HEK293 (cell line): ENCODE measurements at regions not wholly inside any gene's neighbourhood (a gene's known extent, or its start where the extent isn't known, plus 50 kb on each side); places are given as distances from the start of the nearest gene placed in this dataset.

ENCODE experiments used
- CTCF ChIA-PET: fragments of 350-600 bp; formaldehyde crosslinking; extraction: SDS; loops from one replicate; lab custom pipeline; 2021; ENCODE audit warnings: antibody characterized with exemption; lab: Yijun Ruan, JAX
- POLR2A ChIA-PET: fragments of 300-600 bp; formaldehyde crosslinking; extraction: SDS; loops from one replicate; lab custom pipeline; 2020; ENCODE audit warnings: antibody characterized with exemption, inconsistent platforms; lab: Yijun Ruan, JAX
- H3K27ac ChIP-seq: fragments of 200-500 bp; sonication (Bioruptor generic); 2 replicates; pipeline ENCODE4 v1.5.1; 2014; ENCODE audit warnings: low read depth, low read length, control low read depth, inconsistent platforms; ENCODE audit errors: extremely low read depth
- H3K36me3 ChIP-seq, 2 experiments: fragments of 200-500 bp in 1 of 2; sonication (Bioruptor generic) in 1 of 2; 1 replicate in 1 of 2; 2 replicates in 1 of 2; pipeline ENCODE4 v1.5.1; 2014 to 2017; ENCODE audit warnings: inconsistent platforms in 2 of 2, low read length in 2 of 2; ENCODE audit not compliant: control insufficient read depth in 2 of 2, insufficient read depth in 1 of 2
- H3K4me1 ChIP-seq: fragments of 200-500 bp; sonication (Bioruptor generic); 2 replicates; pipeline ENCODE4 v1.5.1; 2014; ENCODE audit warnings: mild to moderate bottlenecking, low read length, inconsistent platforms; ENCODE audit not compliant: control insufficient read depth, insufficient read depth
- H3K4me3 ChIP-seq: 2 replicates; pipeline ENCODE4 v1.5.1; 2011; ENCODE audit warnings: low read depth, mild to moderate bottlenecking, control low read depth, low read length, moderate library complexity
- H3K9me3 ChIP-seq: fragments of 200-500 bp; sonication (Bioruptor generic); 2 replicates; pipeline ENCODE4 v1.5.1; 2014; ENCODE audit warnings: low read depth, low read length, inconsistent platforms; ENCODE audit not compliant: control insufficient read depth, insufficient read depth
- BCL11B ChIP-seq: fragments of 450-650 bp; formaldehyde crosslinking; IDR thresholded peaks from 2 replicates; pipeline ENCODE4 v1.5.1; 2016; ENCODE audit warnings: low read depth, missing biosample characterization, missing genetic modification characterization
- REPIN1 ChIP-seq: fragments of 450-650 bp; formaldehyde crosslinking; IDR thresholded peaks from 2 replicates; pipeline ENCODE4 v1.5.1; 2017; ENCODE audit warnings: missing biosample characterization, missing genetic modification characterization, low read depth
- YY1 ChIP-seq: fragments of 450-650 bp; formaldehyde crosslinking; IDR thresholded peaks from 2 replicates; pipeline ENCODE4 v1.5.1; 2018; ENCODE audit warnings: missing biosample characterization, missing genetic modification characterization
- ZNF112 ChIP-seq: fragments of 450-650 bp; formaldehyde crosslinking; IDR thresholded peaks from 2 replicates; pipeline ENCODE4 v1.5.0; 2017; ENCODE audit warnings: missing biosample characterization, missing genetic modification characterization
- ZNF146 ChIP-seq: fragments of 450-650 bp; formaldehyde crosslinking; IDR thresholded peaks from 2 replicates; pipeline ENCODE4 v1.5.1; 2016; ENCODE audit warnings: missing biosample characterization, missing genetic modification characterization
- ZNF24 ChIP-seq: fragments of 450-650 bp; formaldehyde crosslinking; IDR thresholded peaks from 2 replicates; pipeline ENCODE4 v1.5.1; 2016; ENCODE audit warnings: missing biosample characterization, missing genetic modification characterization
- ZNF274 ChIP-seq, 2 experiments: fragments of 200-500 bp in 1 of 2; fragments of 450-650 bp in 1 of 2; sonication (Bioruptor generic) in 1 of 2; formaldehyde crosslinking in 1 of 2; IDR thresholded peaks; 2 replicates each; pipeline versions ENCODE4 v1.5.1 to v1.6.1; 2014 to 2016; ENCODE audit warnings: borderline replicate concordance in 1 of 2, inconsistent platforms in 1 of 2, low read length in 1 of 2, missing biosample characterization in 1 of 2, missing genetic modification characterization in 1 of 2
- ZNF341 ChIP-seq: fragments of 450-650 bp; formaldehyde crosslinking; IDR thresholded peaks from 2 replicates; pipeline ENCODE4; 2016; ENCODE audit warnings: low read depth, missing biosample characterization, missing genetic modification characterization
- ZNF473 ChIP-seq: fragments of 450-650 bp; formaldehyde crosslinking; IDR thresholded peaks from 2 replicates; pipeline ENCODE4 v1.5.1; 2017; ENCODE audit warnings: missing biosample characterization, missing genetic modification characterization
- ZNF670 ChIP-seq: fragments of 450-650 bp; formaldehyde crosslinking; IDR thresholded peaks from 2 replicates; pipeline ENCODE4 v1.5.1; 2016; ENCODE audit warnings: missing biosample characterization, missing genetic modification characterization, low read depth
- ZSCAN23 ChIP-seq: fragments of 450-650 bp; formaldehyde crosslinking; IDR thresholded peaks from 2 replicates; pipeline ENCODE4 v1.5.1; 2016; ENCODE audit warnings: missing biosample characterization, missing genetic modification characterization
- ZSCAN30 ChIP-seq: fragments of 450-650 bp; IDR thresholded peaks from 2 replicates; pipeline ENCODE4 v1.5.1; 2018; ENCODE audit warnings: missing biosample characterization, mild to moderate bottlenecking, missing genetic modification characterization, moderate library complexity
- ZXDB ChIP-seq: fragments of 450-650 bp; formaldehyde crosslinking; IDR thresholded peaks from 2 replicates; pipeline ENCODE4 v1.5.1; 2016; ENCODE audit warnings: missing biosample characterization, missing genetic modification characterization
- TF ChIP-seq, protein P1 (sequence below): fragments of 450-650 bp; formaldehyde crosslinking; IDR thresholded peaks from 2 replicates; pipeline ENCODE4 v1.5.1; 2017; ENCODE audit warnings: missing biosample characterization, missing genetic modification characterization
- TF ChIP-seq, protein P2 (sequence below): fragments of 450-650 bp; formaldehyde crosslinking; IDR thresholded peaks from 2 replicates; pipeline ENCODE4 v1.5.1; 2016; ENCODE audit warnings: missing biosample characterization, missing genetic modification characterization
- TF ChIP-seq, protein P3 (sequence below): fragments of 450-650 bp; formaldehyde crosslinking; IDR thresholded peaks from 2 replicates; pipeline ENCODE4 v1.5.1; 2016; ENCODE audit warnings: missing biosample characterization, missing genetic modification characterization
- TF ChIP-seq, protein P4 (sequence below): fragments of 450-650 bp; formaldehyde crosslinking; IDR thresholded peaks from 2 replicates; pipeline ENCODE4 v1.5.1; 2016; ENCODE audit warnings: missing biosample characterization, missing genetic modification characterization, low read depth
- TF ChIP-seq, protein P5 (sequence below): fragments of 450-650 bp; formaldehyde crosslinking; IDR thresholded peaks from 2 replicates; pipeline ENCODE4 v1.5.1; 2016; ENCODE audit warnings: missing biosample characterization, missing genetic modification characterization

DNA sequence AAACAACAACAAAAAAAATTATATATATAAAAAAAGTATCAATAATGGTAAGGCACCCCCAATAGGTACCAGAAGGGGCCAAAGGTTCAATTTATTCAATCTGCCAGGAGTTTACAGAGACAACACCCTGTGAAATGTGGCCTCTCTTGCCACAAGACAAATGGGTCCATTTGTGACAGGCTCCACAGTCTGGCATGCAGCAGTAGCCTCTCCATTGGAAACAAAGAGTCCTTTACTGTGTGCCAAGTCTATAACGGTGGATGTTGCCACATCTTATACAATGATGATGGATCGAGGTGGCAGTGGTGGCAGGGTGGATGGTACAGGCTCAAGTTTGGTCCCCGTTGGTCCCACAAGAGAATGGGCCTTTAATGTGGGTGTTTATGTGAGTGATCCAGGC is 70.1 kb upstream of the SH3RF1 start (continued):
- TF ChIP-seq, protein P1, sequence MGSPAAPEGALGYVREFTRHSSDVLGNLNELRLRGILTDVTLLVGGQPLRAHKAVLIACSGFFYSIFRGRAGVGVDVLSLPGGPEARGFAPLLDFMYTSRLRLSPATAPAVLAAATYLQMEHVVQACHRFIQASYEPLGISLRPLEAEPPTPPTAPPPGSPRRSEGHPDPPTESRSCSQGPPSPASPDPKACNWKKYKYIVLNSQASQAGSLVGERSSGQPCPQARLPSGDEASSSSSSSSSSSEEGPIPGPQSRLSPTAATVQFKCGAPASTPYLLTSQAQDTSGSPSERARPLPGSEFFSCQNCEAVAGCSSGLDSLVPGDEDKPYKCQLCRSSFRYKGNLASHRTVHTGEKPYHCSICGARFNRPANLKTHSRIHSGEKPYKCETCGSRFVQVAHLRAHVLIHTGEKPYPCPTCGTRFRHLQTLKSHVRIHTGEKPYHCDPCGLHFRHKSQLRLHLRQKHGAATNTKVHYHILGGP = no peak

DNA sequence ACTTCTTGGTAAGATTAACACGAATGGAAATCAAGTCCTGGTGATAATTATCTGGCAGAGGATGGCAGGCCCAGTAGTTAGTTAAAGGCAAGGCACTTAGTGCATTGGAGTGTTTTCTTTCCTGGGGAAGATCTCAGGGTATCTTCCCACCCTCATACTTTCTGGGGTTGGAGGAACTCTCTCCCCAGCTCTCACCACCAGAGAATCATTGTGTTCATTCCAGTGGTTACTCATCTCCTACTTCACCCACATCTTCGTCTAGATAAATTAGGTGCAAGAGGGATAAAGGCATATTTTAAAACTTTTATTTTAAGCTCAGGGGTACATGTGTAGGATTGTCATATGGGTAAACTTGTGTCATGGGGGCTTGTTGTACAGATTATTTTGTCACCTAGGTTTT is 67.5 kb upstream of the SH3RF1 start:
- ChIA-PET POLR2A (interaction anchor here (0.7 kb wide), 1 partner anchor 85 kb away, joined by 6 read pairs; no protein-coding TSS in a partner anchor), CTCF (interaction anchor here (0.6 kb wide), 2 partner anchors 214 to 649 kb away, joined by 3 read pairs; no protein-coding TSS in a partner anchor)
- Histone ChIP-seq H3K4me1 (no peaks in the 10 kb centered on the region), H3K27ac (no peak overlapping the region), H3K36me3 (no peaks in the 10 kb centered on the region), H3K9me3 (no peaks in the 10 kb centered on the region), H3K4me3 (no peak overlapping the region)
- no peak for TF ChIP-seq ZNF670 (tag by site-specific recombination)

DNA sequence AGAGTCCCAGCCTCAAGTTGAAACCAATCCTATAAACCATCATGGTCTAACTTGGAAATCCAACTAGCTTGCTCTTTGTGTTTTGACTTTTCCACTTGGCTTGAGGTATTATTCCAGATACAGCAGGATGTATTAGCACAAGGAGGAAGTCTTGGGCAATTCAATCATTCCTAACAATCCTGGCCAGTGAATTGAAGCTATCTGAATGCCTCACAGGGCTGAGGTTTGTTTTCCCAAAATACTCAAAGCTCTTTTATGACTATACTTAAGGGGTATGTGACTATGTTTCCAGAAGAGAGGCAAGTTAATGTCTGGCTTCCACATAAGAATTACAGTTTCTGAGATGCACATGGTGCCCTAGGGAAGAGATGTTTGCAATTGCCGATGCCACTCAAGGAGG is 66.8 kb upstream of the SH3RF1 start:
- H3K36me3 ChIP-seq = no peaks in the 10 kb centered on the region
- POLR2A ChIA-PET = no interaction called here
- no peaks in the 10 kb centered on the region for H3K4me1 ChIP-seq
- no peaks in the 10 kb centered on the region for H3K9me3 ChIP-seq
- TF ChIP-seq YY1 (tag by site-specific recombination) = no peak
- TF ChIP-seq REPIN1 (tag by site-specific recombination) = no peak
- TF ChIP-seq ZXDB (tag by site-specific recombination) = no peak
- TF ChIP-seq ZNF473 (tag by site-specific recombination) = no peak
- TF ChIP-seq, protein P2, sequence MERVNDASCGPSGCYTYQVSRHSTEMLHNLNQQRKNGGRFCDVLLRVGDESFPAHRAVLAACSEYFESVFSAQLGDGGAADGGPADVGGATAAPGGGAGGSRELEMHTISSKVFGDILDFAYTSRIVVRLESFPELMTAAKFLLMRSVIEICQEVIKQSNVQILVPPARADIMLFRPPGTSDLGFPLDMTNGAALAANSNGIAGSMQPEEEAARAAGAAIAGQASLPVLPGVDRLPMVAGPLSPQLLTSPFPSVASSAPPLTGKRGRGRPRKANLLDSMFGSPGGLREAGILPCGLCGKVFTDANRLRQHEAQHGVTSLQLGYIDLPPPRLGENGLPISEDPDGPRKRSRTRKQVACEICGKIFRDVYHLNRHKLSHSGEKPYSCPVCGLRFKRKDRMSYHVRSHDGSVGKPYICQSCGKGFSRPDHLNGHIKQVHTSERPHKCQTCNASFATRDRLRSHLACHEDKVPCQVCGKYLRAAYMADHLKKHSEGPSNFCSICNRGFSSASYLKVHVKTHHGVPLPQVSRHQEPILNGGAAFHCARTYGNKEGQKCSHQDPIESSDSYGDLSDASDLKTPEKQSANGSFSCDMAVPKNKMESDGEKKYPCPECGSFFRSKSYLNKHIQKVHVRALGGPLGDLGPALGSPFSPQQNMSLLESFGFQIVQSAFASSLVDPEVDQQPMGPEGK (tag by site-specific recombination) = no peak
- TF ChIP-seq, protein P3, sequence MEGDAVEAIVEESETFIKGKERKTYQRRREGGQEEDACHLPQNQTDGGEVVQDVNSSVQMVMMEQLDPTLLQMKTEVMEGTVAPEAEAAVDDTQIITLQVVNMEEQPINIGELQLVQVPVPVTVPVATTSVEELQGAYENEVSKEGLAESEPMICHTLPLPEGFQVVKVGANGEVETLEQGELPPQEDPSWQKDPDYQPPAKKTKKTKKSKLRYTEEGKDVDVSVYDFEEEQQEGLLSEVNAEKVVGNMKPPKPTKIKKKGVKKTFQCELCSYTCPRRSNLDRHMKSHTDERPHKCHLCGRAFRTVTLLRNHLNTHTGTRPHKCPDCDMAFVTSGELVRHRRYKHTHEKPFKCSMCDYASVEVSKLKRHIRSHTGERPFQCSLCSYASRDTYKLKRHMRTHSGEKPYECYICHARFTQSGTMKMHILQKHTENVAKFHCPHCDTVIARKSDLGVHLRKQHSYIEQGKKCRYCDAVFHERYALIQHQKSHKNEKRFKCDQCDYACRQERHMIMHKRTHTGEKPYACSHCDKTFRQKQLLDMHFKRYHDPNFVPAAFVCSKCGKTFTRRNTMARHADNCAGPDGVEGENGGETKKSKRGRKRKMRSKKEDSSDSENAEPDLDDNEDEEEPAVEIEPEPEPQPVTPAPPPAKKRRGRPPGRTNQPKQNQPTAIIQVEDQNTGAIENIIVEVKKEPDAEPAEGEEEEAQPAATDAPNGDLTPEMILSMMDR (tag by site-specific recombination) = no peak
- TF ChIP-seq ZNF274 (IDR thresholded peaks at IDR 0.05; ENCODE audit: low read length) = no peak
- TF ChIP-seq ZNF274 (tag by site-specific recombination; IDR thresholded peaks at IDR 0.05; ENCODE audit: borderline replicate concordance) = no peak
- no peak for TF ChIP-seq ZNF341
- no peak for TF ChIP-seq ZSCAN30 (tag by site-specific recombination)
- TF ChIP-seq ZNF146 = no peak
- no peak for TF ChIP-seq ZSCAN23
- TF ChIP-seq BCL11B (tag by site-specific recombination) = no peak
- no peak for TF ChIP-seq ZNF112
- TF ChIP-seq, protein P4, sequence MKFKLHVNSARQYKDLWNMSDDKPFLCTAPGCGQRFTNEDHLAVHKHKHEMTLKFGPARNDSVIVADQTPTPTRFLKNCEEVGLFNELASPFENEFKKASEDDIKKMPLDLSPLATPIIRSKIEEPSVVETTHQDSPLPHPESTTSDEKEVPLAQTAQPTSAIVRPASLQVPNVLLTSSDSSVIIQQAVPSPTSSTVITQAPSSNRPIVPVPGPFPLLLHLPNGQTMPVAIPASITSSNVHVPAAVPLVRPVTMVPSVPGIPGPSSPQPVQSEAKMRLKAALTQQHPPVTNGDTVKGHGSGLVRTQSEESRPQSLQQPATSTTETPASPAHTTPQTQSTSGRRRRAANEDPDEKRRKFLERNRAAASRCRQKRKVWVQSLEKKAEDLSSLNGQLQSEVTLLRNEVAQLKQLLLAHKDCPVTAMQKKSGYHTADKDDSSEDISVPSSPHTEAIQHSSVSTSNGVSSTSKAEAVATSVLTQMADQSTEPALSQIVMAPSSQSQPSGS (tag by site-specific recombination) = no peak
- TF ChIP-seq ZNF24 (tag by site-specific recombination) = no peak
- TF ChIP-seq, protein P5, sequence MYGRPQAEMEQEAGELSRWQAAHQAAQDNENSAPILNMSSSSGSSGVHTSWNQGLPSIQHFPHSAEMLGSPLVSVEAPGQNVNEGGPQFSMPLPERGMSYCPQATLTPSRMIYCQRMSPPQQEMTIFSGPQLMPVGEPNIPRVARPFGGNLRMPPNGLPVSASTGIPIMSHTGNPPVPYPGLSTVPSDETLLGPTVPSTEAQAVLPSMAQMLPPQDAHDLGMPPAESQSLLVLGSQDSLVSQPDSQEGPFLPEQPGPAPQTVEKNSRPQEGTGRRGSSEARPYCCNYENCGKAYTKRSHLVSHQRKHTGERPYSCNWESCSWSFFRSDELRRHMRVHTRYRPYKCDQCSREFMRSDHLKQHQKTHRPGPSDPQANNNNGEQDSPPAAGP = no peak
- H3K4me3 ChIP-seq = no peak overlapping the region
- CTCF ChIA-PET = interaction anchor here (0.6 kb wide), 1 partner anchor 1498 kb away, joined by 3 read pairs; no protein-coding TSS in a partner anchor
- no peak overlapping the region for H3K27ac ChIP-seq
